HEK293 (cell line): ENCODE measurements at regions not wholly inside any gene's neighbourhood (a gene's known extent, or its start where the extent isn't known, plus 50 kb on each side); places are given as distances from the start of the nearest gene placed in this dataset.

Source experiments
- CTCF ChIA-PET: fragments of 350-600 bp; formaldehyde crosslinking; extraction: SDS; loops from one replicate; lab custom pipeline; 2021; ENCODE audit warnings: antibody characterized with exemption; lab: Yijun Ruan, JAX
- POLR2A ChIA-PET: fragments of 300-600 bp; formaldehyde crosslinking; extraction: SDS; loops from one replicate; lab custom pipeline; 2020; ENCODE audit warnings: antibody characterized with exemption, inconsistent platforms; lab: Yijun Ruan, JAX
- H3K27ac ChIP-seq: fragments of 200-500 bp; sonication (Bioruptor generic); 2 replicates; pipeline ENCODE4 v1.5.1; 2014; ENCODE audit warnings: low read depth, low read length, control low read depth, inconsistent platforms; ENCODE audit errors: extremely low read depth
- H3K36me3 ChIP-seq, 2 experiments: fragments of 200-500 bp in 1 of 2; sonication (Bioruptor generic) in 1 of 2; 1 replicate in 1 of 2; 2 replicates in 1 of 2; pipeline ENCODE4 v1.5.1; 2014 to 2017; ENCODE audit warnings: inconsistent platforms in 2 of 2, low read length in 2 of 2; ENCODE audit not compliant: control insufficient read depth in 2 of 2, insufficient read depth in 1 of 2
- H3K4me1 ChIP-seq: fragments of 200-500 bp; sonication (Bioruptor generic); 2 replicates; pipeline ENCODE4 v1.5.1; 2014; ENCODE audit warnings: mild to moderate bottlenecking, low read length, inconsistent platforms; ENCODE audit not compliant: control insufficient read depth, insufficient read depth
- H3K4me3 ChIP-seq: 2 replicates; pipeline ENCODE4 v1.5.1; 2011; ENCODE audit warnings: low read depth, mild to moderate bottlenecking, control low read depth, low read length, moderate library complexity
- H3K9me3 ChIP-seq: fragments of 200-500 bp; sonication (Bioruptor generic); 2 replicates; pipeline ENCODE4 v1.5.1; 2014; ENCODE audit warnings: low read depth, low read length, inconsistent platforms; ENCODE audit not compliant: control insufficient read depth, insufficient read depth
- GLI2 ChIP-seq: fragments of 450-650 bp; formaldehyde crosslinking; IDR thresholded peaks from 2 replicates; pipeline ENCODE4; 2017; ENCODE audit warnings: missing biosample characterization, missing genetic modification characterization, low read depth, borderline replicate concordance
- HOXD13 ChIP-seq: sonication (generic); formaldehyde crosslinking; IDR thresholded peaks from 2 replicates; pipeline ENCODE4 v1.8.0; 2022; ENCODE audit warnings: missing genetic modification reagents, borderline replicate concordance
- KLF8 ChIP-seq: fragments of 450-650 bp; formaldehyde crosslinking; IDR thresholded peaks from 2 replicates; pipeline ENCODE4 v1.5.1; 2016; ENCODE audit warnings: missing biosample characterization, missing genetic modification characterization
- ZNF112 ChIP-seq: fragments of 450-650 bp; formaldehyde crosslinking; IDR thresholded peaks from 2 replicates; pipeline ENCODE4 v1.5.0; 2017; ENCODE audit warnings: missing biosample characterization, missing genetic modification characterization
- ZNF157 ChIP-seq: fragments of 450-650 bp; formaldehyde crosslinking; IDR thresholded peaks from 2 replicates; pipeline ENCODE4 v1.5.1; 2016; ENCODE audit warnings: missing biosample characterization, missing genetic modification characterization
- ZNF366 ChIP-seq: fragments of 450-650 bp; formaldehyde crosslinking; conservative IDR thresholded peaks from 2 replicates; pipeline ENCODE4 v1.5.1; 2016; ENCODE audit warnings: missing biosample characterization, missing genetic modification characterization
- ZNF37A ChIP-seq: fragments of 450-650 bp; IDR thresholded peaks from 2 replicates; pipeline ENCODE4 v1.5.1; 2018; ENCODE audit warnings: missing biosample characterization, missing genetic modification characterization
- ZNF529 ChIP-seq: fragments of 450-650 bp; formaldehyde crosslinking; IDR thresholded peaks from 2 replicates; pipeline ENCODE4 v1.5.1; 2017; ENCODE audit warnings: missing genetic modification characterization, missing biosample characterization; ENCODE audit not compliant: insufficient replicate concordance
- ZNF548 ChIP-seq: fragments of 450-650 bp; formaldehyde crosslinking; IDR thresholded peaks from 2 replicates; pipeline ENCODE4 v1.5.1; 2016; ENCODE audit warnings: missing biosample characterization, missing genetic modification characterization
- ZSCAN23 ChIP-seq: fragments of 450-650 bp; formaldehyde crosslinking; IDR thresholded peaks from 2 replicates; pipeline ENCODE4 v1.5.1; 2016; ENCODE audit warnings: missing biosample characterization, missing genetic modification characterization
- ZSCAN30 ChIP-seq: fragments of 450-650 bp; IDR thresholded peaks from 2 replicates; pipeline ENCODE4 v1.5.1; 2018; ENCODE audit warnings: missing biosample characterization, mild to moderate bottlenecking, missing genetic modification characterization, moderate library complexity
- TF ChIP-seq, protein P1 (sequence below): fragments of 450-650 bp; formaldehyde crosslinking; IDR thresholded peaks from 2 replicates; pipeline ENCODE4 v1.5.1; 2017; ENCODE audit warnings: missing biosample characterization, missing genetic modification characterization
- TF ChIP-seq, protein P2 (sequence below): fragments of 450-650 bp; formaldehyde crosslinking; IDR thresholded peaks from 2 replicates; pipeline ENCODE4 v1.5.1; 2016; ENCODE audit warnings: missing biosample characterization, missing genetic modification characterization
- TF ChIP-seq, protein P3 (sequence below): fragments of 450-650 bp; formaldehyde crosslinking; IDR thresholded peaks from 2 replicates; pipeline ENCODE4 v1.5.1; 2017; ENCODE audit warnings: missing biosample characterization, missing genetic modification characterization
- TF ChIP-seq, protein P4 (sequence below): fragments of 450-650 bp; formaldehyde crosslinking; conservative IDR thresholded peaks from 2 replicates; pipeline ENCODE4 v1.5.1; 2016; ENCODE audit warnings: low read depth, missing biosample characterization, missing genetic modification characterization

DNA sequence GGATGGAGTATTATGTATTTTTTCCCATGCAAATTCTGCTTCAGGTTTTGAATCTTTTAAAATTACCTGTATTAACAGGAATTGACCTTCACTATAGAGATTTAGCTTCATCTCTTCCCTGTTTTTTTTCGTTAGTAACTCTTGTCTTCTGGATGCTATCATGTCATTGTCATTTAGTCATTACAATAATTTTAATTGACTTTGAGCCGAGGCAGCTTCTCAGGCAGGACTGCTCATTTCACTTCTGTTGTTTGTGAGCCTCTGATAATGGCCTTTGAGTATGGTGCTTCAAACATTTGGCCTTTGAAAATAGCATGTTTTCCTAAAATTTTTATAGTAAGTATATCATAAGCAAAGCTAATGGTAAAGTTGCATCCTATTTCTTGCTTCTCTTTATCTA, 375.1 kb upstream of the MMS22L start (continued):
- TF ChIP-seq ZSCAN23 (no peak), GLI2 (no peak), ZNF529 (no peak), ZNF366 (no peak), ZNF37A (tag by site-specific recombination) (no peak), KLF8 (tag by site-specific recombination) (no peak), ZNF112 (no peak), ZNF157 (tag by site-specific recombination) (no peak)
- TF ChIP-seq, protein P1, sequence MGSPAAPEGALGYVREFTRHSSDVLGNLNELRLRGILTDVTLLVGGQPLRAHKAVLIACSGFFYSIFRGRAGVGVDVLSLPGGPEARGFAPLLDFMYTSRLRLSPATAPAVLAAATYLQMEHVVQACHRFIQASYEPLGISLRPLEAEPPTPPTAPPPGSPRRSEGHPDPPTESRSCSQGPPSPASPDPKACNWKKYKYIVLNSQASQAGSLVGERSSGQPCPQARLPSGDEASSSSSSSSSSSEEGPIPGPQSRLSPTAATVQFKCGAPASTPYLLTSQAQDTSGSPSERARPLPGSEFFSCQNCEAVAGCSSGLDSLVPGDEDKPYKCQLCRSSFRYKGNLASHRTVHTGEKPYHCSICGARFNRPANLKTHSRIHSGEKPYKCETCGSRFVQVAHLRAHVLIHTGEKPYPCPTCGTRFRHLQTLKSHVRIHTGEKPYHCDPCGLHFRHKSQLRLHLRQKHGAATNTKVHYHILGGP (tag by site-specific recombination): no peak
- TF ChIP-seq, protein P2, sequence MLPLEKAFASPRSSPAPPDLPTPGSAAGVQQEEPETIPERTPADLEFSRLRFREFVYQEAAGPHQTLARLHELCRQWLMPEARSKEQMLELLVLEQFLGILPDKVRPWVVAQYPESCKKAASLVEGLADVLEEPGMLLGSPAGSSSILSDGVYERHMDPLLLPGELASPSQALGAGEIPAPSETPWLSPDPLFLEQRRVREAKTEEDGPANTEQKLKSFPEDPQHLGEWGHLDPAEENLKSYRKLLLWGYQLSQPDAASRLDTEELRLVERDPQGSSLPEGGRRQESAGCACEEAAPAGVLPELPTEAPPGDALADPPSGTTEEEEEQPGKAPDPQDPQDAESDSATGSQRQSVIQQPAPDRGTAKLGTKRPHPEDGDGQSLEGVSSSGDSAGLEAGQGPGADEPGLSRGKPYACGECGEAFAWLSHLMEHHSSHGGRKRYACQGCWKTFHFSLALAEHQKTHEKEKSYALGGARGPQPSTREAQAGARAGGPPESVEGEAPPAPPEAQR (tag by site-specific recombination): no peak
- TF ChIP-seq, protein P3, sequence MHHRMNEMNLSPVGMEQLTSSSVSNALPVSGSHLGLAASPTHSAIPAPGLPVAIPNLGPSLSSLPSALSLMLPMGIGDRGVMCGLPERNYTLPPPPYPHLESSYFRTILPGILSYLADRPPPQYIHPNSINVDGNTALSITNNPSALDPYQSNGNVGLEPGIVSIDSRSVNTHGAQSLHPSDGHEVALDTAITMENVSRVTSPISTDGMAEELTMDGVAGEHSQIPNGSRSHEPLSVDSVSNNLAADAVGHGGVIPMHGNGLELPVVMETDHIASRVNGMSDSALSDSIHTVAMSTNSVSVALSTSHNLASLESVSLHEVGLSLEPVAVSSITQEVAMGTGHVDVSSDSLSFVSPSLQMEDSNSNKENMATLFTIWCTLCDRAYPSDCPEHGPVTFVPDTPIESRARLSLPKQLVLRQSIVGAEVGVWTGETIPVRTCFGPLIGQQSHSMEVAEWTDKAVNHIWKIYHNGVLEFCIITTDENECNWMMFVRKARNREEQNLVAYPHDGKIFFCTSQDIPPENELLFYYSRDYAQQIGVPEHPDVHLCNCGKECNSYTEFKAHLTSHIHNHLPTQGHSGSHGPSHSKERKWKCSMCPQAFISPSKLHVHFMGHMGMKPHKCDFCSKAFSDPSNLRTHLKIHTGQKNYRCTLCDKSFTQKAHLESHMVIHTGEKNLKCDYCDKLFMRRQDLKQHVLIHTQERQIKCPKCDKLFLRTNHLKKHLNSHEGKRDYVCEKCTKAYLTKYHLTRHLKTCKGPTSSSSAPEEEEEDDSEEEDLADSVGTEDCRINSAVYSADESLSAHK (tag by site-specific recombination): no peak
- TF ChIP-seq, all 188 proteins: peak for 0

DNA sequence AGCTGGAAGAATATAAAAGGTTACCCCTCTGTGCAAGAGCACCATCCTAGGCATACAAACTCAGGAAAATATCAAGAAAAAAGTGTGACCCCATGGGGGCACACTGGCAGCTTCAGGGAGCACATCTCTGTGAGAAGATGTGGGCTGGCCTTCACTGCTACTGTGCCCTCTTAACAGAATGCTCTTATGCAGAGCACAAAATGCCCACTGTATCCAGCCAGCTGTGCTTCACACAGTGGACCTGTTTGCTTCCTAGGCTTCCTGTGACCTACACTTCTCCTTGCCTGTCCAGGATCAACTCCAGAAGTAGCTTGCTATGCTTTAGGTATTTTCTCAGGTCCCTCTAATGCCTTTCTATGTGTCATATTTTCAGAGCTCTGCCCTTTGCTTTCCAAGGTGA, 380.2 kb upstream of the MMS22L start:
- Histone ChIP-seq H3K27ac (no peak overlapping the region), H3K4me3 (no peak overlapping the region), H3K9me3 (no peaks in the 10 kb centered on the region), H3K4me1 (no peaks in the 10 kb centered on the region), H3K36me3 (no peaks in the 10 kb centered on the region)
- ChIA-PET POLR2A (no interaction called here), CTCF (interaction anchor here (1.3 kb wide), 1 partner anchor 166 kb away, joined by 5 read pairs; no protein-coding TSS in a partner anchor)
- TF ChIP-seq, protein P4, sequence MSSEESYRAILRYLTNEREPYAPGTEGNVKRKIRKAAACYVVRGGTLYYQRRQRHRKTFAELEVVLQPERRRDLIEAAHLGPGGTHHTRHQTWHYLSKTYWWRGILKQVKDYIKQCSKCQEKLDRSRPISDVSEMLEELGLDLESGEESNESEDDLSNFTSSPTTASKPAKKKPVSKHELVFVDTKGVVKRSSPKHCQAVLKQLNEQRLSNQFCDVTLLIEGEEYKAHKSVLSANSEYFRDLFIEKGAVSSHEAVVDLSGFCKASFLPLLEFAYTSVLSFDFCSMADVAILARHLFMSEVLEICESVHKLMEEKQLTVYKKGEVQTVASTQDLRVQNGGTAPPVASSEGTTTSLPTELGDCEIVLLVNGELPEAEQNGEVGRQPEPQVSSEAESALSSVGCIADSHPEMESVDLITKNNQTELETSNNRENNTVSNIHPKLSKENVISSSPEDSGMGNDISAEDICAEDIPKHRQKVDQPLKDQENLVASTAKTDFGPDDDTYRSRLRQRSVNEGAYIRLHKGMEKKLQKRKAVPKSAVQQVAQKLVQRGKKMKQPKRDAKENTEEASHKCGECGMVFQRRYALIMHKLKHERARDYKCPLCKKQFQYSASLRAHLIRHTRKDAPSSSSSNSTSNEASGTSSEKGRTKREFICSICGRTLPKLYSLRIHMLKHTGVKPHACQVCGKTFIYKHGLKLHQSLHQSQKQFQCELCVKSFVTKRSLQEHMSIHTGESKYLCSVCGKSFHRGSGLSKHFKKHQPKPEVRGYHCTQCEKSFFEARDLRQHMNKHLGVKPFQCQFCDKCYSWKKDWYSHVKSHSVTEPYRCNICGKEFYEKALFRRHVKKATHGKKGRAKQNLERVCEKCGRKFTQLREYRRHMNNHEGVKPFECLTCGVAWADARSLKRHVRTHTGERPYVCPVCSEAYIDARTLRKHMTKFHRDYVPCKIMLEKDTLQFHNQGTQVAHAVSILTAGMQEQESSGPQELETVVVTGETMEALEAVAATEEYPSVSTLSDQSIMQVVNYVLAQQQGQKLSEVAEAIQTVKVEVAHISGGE (tag by site-specific recombination): no peak

DNA sequence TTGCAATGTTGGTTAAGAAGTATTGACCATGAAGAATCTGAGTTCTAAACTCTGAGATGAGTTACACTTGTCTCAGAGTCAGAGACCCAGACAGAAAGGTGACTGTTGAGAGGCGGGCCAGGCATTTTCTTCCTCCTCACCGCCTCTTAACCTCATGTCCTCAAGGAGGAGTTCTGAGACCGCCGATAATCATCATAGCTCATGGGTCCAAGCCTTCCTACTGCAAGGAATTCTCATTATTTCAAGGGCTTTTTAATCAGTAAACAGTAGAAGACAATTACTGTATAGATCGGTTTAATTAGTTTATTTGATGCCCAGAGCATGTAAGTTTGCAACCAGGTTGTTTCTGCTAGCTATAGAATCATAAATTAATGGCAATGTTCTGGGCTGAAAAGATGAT, 382.4 kb upstream of the MMS22L start:
- H3K4me3 ChIP-seq: no peak overlapping the region
- TF ChIP-seq, protein P4 (tag by site-specific recombination): no peak
- no peak for TF ChIP-seq ZSCAN30
- TF ChIP-seq ZNF548: no peak
- TF ChIP-seq HOXD13: no peak
- CTCF ChIA-PET: interaction anchor here (0.6 to 1.2 kb wide), 3 partner anchors 11 to 1454 kb away, joined by 3 to 5 read pairs (median 4); no protein-coding TSS in a partner anchor
- H3K27ac ChIP-seq: no peak overlapping the region
- no peaks in the 10 kb centered on the region for H3K36me3 ChIP-seq
- POLR2A ChIA-PET: no interaction called here
- H3K4me1 ChIP-seq: no peaks in the 10 kb centered on the region
- no peaks in the 10 kb centered on the region for H3K9me3 ChIP-seq
